ENCODE measurements at regions not wholly inside any gene's neighbourhood (a gene's known extent, or its start where the extent isn't known, plus 50 kb on each side); places are given as distances from the start of the nearest gene placed in this dataset.
"Not testable (repeated sequence)": the region's sequence is repeated elsewhere in the genome, so short reads cannot be mapped to it uniquely, and the experiment has no call there.

DNA sequence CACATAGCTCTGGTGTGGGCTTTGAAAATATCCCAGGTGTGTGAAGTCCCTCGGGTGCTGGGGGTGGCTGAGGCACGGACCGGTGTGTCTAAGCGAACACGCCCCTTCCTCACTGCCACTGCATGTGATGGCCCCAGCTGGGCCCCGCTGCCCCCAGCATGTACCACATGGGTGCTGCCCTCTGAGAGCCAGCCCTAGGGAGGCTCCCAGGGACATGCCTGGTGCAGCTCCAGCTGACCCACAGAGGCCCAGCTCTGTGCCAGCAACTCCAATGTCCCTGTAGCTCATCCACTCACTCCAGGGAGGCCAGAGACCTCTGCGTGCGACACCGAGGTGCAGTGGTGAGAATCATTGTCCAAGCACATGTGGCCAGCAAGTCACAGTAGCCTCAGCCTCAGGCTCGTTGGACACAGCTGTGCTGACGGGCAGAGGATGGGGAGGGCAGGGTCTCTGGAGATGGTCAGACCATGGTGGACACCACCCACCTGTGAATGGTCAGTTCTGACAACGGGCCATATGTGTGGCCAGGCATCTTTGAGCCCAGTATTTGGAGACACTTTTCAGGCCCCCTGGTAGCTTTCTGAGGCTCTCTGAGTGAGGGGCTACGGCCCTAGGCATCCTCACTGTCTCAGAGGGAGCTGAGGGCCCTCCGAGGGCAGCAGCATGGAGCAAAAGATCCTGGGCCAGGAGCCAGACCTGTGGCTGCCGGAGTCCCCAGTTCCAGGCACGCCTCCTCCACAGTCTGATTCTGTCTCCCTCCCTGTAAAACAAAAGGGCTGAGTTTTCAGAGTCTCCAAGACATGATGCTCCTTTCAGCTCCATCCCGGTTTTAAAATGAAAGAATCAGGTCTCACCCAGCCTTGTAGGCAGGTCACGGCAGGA lies 220.7 kb downstream of the NDUFA10 start:
- DNase-seq (ENCODE audit: low read depth in 2 of 2) = no peak

DNA sequence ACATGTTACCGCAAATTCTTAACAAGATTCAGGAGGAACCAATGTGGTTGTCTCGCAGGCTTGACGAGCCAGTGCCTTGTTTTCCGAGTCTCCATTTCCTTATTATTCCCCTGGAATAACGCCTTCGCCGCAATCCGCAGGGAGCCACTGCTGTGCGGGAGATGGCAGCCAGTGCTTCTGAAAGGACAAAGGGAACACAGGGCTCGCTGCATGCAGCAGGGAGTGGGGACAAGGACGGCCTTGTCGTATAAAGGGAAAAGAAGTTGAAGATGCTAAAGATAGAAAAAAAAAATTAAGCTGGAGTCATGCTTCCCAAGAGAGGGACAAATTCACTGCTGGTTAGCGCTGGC lies 221.4 kb downstream of the NDUFA10 start:
- DNase-seq (ENCODE audit: low read depth in 2 of 2) = no peak

DNA sequence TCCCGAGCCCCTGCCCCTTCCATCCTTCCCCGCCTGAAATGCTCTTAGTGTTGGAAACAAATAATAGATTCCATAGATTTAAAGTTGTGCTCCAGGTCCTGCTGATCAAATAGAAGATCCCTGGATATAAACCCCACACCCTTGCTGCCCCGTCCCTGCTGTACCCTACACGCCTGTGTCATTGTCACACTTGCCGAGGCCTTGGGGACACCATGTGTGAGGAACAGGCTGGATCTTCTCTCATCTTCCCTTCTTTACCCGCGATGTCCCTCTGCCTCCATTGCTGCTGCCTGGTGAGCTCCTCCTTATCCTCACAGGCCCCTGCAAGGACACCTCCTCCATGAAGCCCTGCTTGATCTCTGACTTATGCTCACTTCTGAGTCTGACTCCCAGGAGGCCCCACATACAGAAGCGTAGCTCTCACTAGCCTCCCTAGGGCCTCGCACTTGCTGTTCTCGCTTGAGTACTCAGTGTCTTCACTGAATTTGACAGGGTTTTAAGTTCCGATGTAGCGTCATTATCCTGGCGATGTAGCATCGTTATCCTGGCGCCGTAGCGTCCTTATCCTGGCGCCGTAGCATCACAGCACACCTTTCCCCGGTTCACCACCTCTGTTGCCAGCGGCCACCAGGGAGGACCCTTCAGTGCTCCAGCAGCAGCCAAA lies 221.9 kb downstream of the NDUFA10 start:
- no peak for DNase-seq (ENCODE audit: low read depth in 2 of 2)

DNA sequence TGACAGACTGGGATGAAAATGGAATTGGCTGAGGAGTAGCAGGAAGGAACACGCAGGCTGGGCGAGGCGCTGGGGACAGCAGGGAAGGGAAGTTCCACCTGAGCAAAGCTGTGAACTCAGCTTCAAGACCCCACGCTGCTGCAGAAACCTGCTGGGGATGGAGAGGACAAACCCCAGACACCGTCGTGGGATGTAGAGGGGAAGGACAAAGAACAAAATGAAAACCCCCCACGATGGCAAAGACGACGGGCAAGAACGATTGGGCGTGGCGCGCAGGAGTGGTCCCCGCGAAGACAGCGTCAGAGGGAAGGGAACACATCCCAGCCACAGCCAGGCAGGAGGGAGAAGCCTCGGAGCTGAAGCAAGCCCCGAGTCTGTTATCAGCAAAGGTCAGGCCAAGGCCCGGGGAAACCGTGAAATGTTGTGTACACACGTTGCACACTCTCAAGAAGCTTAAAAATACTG lies 222.9 kb downstream of the NDUFA10 start:
- no peak for DNase-seq (ENCODE audit: low read depth in 2 of 2)

DNA sequence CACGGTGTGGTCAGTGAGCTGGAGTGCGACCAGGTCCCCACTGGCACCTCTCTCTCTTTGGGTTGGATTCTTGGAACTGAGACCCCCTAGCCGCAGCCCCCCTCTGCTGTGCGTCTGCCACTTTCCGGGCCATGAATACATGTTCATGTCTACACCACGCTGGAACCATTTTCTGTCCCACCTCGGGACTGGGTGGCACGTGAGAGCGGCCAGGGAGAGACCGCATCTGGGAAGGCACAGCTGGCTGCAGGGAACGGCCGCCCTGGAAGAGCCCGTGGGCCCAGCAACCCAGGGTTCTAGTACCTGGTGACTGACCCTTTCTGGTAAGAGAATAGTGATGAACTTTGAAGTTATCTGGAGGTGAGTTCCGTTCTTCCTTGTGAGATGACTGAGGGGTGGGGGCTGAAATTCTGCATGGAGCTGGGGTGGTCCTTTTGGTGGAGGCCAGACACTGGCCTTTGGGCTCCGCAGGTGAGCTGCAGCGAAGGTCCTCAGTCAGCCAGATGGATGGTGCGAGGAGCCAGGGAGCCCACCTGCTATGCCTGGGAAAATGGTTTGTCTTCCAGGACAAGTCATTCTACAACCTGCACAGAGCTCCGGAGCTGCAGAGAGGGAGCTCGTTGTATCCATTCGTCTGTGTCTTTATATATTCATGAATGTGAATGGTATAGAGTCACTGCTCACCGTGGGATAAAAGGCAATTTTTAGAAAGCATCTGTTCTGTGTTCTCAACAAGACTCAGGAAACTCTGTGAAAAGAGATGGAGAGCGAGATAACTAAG lies 223.5 kb downstream of the NDUFA10 start:
- DNase-seq (ENCODE audit: low read depth in 2 of 2) = no peak

DNA sequence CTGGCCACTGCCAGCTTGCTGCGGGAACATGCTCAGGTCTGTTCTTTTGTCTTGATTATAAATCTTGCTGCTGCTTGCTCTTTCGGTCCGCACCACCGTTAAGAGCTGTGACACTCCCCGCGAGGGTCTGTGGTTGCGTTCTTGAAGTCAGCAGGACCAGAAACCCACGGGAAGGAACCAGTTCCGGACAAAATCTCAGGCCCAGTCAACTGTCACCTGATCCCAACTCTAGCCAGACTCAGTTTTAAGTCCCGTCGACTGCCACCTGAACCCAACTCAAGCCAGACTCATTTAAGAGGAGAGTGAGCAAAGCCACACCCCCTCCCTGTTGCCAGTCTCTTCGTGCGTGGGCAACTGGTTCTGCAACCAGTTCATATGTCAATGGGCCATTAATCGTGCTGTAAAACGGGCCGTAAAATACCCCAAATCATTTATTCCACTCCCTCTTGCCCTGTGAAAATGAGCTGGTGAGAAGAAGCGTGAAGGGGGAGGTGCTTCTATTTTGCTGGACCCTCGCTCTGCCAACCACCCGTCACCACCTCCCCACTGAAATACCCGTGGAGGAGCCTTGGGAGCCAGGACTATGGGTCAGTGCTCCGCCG lies 224.3 kb downstream of the NDUFA10 start:
- no peak for DNase-seq (ENCODE audit: low read depth in 2 of 2)

DNA sequence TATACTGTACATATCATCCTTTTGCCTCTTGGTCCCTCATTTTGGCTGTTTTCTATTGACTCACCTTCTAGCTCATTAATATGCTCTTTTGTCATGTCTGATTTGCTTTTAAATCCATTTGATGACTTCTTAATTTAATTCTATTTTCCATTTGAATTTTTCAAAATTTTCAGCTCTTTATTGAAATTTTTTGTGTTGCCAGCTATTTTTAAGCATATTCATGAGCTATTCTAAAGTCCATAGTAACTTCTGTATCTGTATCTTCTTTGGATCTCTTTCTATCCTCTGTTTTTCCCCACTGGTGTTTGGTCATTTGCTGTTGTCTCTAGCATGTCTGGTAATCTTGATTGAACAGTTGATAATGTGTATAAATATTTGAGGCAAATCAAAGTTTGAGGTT lies 227.8 kb downstream of the NDUFA10 start:
- DNase-seq (ENCODE audit: low read depth in 2 of 2) = no peak

DNA sequence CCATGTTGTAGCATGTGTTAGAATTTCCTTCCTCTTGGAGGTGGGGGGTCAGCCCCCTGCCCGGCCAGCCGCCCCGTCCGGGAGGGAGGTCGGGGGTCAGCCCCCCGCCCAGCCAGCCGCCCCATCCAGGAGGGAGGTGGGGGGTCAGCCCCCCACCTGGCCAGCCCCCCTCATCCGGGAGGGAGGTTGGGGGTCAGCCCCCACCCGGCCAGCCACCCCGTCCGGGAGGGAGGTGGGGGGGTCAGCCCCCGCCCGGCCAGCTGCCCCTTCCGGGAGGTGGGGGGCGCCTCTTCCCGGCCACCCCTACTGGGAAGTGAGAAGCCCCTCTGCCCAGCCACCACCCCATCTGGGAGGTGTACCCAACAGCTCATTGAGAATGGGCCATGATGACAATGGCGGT lies 229.4 kb downstream of the NDUFA10 start:
- DNase-seq (ENCODE audit: low read depth in 2 of 2) = not testable (repeated sequence)

DNA sequence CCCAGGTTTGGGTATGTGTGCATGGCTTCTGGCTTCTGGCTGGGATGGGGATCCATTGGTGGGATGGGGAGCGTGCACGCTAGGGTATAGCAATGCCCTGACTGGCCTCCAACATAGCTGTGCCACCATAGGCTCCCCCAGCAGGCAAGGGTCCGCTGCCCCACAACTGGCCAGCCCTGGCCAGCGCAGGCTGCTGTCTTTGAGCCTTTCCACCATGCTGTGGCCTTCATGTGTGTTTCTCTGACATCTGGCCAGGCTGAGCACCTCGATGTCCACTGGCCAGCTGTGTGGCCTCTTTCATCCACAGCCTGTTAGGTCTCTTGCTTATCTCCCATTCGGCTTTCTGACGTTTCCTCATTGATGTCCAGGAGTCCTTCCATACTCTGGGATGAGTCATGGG lies 231.3 kb downstream of the NDUFA10 start:
- no peak for DNase-seq (ENCODE audit: low read depth in 2 of 2)

DNA sequence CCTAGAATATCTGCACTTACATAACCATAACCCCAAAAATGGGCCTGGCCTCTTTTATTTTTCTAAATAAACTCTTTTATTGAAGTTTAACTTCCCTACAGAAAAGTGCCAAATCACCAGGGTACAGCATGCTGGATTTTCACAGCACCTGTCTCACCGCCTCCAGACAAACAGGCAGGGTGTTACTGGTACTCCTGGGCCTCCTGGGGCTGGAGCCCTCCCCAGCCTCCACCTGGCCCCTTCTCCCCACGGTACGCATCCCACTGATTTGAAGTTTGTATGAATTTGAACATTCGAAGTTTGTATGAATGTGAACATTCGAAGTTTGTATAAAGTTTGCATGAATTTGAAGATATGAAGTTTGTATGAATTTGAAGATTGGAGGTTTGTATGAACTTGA lies 232.1 kb downstream of the NDUFA10 start:
- DNase-seq (ENCODE audit: low read depth in 2 of 2) = no peak

DNA sequence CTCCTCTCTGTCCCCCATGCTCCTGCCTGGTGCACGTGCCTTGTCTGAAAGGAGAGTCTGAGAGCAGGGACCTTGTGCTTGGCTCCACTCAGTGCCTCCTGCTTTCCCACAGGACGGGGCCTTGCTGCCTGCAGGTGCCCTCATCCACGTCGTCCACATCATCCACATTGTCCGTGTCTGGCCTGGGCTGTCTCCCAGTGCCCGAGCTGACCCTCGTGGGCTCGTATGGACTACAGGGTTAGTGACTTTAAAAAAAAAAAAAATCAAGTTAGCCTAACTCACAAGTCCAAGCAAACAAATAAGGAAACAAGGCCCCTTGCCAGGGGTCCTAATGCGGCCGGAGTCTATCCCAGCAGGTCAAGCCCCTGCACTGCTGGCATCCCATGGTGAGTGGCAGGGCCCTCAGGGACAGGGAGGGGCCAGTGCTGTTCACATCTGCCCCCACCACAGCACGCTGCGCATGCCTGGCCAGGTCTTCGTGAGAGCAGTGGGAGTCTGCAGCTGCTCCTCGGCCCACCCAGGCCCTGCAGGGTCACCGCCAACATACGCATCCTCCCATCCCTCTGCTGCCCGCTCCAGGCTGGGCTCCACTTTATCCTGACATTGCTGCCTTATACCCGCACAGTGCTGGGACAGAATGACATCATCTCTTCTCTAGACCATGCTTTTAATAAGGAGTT lies 232.6 kb downstream of the NDUFA10 start:
- no peak for DNase-seq (ENCODE audit: low read depth in 2 of 2)

DNA sequence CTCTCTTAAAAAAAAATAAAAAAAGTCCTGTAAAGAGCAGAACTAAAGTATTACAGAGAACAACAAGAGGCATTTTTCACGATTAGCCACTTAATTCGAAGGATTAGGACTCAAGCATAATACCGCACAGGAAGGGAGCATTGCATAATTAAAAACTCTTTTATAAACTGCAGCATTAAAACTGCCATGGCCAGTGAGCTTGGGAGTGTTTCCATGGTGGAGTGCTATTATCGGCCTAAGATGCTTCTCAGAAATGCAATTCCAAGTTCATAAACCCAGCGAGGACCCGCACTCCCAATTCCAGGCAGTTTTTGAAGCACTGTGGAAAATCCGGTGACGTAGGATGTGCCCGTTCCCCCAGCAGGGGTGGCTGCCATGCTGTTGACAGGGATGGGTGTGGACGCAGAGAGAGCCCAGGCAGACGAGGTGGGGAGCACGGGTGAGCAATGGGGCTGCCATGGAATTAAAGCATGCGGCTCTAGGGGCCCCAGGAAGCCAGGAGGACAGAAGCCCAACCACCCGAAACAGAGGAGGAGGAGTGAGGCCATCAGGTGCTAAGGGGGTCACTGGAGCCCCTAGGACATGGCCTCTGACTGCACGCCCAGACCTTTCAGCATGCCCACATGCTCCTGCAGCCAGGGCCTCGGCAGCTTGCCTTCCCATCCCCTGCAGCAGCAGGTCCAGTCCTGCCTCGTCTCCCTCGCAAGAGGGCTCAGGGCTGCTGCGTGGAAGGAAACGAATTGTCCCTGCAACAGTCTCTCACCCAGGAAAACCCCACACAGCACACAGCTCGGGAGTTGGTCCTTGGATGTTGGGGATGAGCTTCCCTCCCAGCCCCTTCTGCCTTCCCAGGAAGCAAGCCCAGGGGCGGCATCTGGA lies 233.4 kb downstream of the NDUFA10 start:
- no peak for DNase-seq (ENCODE audit: low read depth in 2 of 2)

DNA sequence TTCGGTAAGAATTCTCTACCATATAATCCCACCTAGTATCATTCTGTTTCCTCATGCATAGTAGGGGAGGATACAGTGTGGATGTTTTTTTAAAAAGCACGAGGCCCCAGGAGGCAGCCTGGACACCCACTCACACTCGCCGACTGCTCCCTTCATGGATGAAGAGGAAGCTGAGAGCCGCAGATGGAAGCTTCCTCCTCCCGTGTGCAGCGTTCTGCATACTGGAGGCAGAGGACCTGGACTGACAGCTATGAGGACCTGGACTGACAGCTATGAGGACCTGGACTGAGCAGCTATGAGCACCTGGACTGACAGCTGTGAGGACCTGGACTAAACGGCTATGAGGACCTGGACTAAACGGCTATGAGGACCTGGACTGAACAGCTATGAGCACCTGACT lies 234.4 kb downstream of the NDUFA10 start:
- no peak for DNase-seq (ENCODE audit: low read depth in 2 of 2)

DNA sequence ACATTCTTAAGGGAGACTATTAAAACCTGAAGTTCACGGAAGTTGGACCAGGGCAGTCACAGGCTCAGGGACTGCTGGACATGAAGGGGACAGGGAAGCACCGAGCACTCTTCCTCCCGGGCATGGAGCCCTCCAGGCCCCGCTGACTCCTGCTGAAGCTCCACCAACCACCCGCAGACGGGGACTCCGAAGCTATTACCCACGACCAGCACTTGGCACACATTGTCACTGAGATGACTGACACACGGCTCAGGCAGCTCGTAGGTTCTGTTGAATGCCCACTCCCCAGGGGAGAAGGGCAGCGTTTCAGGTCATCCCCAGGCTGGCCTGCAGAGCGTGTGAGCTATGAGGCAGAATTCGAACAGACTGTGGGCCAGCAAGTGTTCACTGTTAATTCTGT lies 234.8 kb downstream of the NDUFA10 start:
- no peak for DNase-seq (ENCODE audit: low read depth in 2 of 2)

DNA sequence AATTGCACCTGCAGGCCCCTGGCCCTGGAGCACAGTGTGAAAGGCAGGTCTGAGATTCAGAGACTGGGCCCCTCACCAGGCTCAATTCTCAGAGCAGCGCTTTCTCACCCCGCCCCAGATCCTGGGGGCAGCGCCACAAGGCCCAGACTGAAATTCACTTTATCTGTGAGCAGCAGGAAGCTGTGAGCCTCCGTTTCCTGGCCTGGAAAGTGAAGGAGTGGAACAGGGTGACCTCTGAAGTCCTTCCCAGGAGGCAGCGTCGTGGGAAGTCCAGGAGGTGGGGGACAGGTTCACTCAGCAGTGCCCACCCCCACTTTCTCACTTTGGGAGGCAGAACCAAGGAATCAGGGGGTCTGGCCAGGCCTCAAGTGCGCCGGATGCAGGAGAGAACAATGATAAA lies 235.4 kb downstream of the NDUFA10 start:
- no peak for DNase-seq (ENCODE audit: low read depth in 2 of 2)

DNA sequence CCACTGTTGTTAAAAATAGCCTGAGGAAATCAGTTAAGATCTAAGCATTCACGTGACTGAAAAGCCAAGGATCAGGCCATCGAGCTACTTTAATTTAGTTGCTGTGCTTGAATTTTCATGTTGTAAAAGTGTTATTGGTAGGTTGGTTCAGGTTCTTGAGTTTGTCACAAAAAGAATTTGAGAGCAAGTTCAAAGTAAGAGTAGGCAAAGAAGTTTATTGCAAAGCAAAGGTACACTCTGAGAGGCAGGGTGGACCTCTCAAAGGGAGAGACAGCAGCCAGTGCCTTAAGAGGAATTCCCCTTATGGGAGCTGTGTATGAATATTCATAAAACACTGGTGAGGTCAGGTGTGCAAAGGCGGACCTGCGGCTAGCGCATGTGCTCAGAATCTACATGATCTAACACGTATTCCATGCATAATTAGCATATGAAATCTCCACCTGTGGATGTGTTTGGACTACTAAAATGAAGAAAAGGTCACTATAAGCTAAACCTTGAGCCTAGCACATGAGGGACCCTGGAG lies 236.5 kb downstream of the NDUFA10 start:
- no peak for DNase-seq (ENCODE audit: low read depth in 2 of 2)

DNA sequence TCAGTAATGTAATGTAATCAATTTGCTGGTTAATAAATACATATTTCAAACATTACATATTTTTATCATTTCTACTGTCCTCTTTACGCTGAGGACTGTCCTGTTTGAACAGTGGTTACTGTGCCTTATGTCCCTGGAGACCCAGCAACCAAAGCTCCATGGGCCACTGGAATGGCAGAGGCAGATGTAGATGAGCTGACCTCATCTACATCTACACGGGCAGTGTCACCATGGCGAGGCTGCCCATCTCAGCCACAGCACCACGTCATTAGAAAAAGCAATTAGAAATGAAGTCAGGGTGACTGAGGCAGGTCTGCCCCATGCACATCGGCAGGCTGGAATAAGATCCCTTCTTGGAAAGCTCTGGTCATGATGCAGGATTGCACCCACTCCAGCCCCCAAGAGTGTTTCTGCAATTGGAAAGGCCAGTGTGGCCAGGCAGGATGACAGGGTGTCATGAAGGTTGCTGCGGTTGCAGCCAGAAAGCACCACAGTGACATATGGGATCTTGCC lies 237.5 kb downstream of the NDUFA10 start:
- no peak for DNase-seq (ENCODE audit: low read depth in 2 of 2)

DNA sequence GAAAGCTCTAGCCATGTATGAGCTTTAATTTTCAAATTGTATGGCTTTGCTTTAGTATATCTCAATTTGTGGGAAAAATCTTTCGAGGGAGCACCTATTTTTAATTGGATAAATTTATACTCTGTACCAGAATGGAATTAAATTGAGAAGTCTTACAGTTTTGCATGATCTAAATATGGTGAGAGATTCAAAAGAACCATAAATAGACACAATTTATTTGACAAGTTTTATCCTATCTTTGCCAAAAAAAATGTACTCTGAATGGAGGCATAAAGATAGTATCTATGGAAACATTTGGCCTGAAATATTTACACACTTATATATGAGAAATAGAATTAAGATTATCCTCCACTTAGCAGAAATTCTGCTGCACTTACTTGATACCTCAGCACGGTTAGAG lies 238.4 kb downstream of the NDUFA10 start:
- DNase-seq (ENCODE audit: low read depth in 2 of 2) = no peak

DNA sequence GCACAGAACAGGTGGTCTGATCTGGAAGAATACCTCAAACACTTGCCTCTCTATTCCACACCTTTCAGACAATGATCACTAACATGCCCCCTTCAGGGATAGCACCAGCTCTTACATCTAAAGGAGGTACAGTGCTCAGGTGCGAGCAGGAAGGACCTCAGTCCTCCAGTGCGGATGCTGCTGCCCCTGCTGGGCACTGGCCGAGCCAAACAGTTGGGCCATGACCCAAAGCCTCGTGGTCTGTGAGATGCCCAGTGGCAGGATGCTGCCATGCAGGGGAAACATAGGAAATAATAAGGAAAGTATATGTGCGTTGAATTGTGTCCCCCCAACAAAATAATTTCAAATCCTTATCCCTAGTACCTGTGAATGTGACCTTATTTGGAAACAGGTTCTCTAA lies 243.7 kb downstream of the NDUFA10 start:
- no peak for DNase-seq (ENCODE audit: low read depth in 2 of 2)
